ENCODE measurements at regions not wholly inside any gene's neighbourhood (a gene's known extent, or its start where the extent isn't known, plus 50 kb on each side); places are given as distances from the start of the nearest gene placed in this dataset.
"Not testable (repeated sequence)": the region's sequence is repeated elsewhere in the genome, so short reads cannot be mapped to it uniquely, and the experiment has no call there.

DNA sequence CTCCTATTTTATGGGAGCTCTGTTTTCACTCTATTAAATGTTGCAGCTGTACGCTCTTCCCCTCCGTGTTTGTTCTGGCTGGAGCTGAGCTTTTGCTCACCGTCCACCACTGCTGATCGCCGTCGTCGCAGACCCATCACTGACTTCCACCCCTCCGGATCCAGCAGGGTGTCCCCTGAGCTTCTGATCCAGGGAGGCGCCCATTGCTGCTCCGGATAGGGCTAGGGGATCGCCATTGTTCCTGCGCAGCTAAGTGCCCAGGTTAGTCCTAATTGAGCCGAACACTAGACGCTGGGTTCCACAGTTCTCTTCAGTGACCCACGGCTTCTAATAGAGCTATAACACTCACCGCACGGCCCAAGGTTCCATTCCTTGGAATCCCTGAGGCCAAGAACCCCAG is 96.2 kb upstream of the PRDM9 start:
- TF ChIP-seq EZH2phosphoT487 (IDR thresholded peaks at IDR 0.05; ENCODE audit: borderline replicate concordance, low read length) (no peak), CTCF (conservative IDR thresholded peaks at IDR 0.05; ENCODE audit: low read depth, low read length) (no peak), EZH2 (IDR thresholded peaks at IDR 0.05; ENCODE audit: low read length, unreplicated experiment) (no peak)
- Histone ChIP-seq H3K4me1 (ENCODE audit: insufficient read depth, low read length) (peaks cover 33% of the 10 kb centered on the region), H3K9me3 (ENCODE audit: low read length) (no peaks in the 10 kb centered on the region), H4K20me1 (ENCODE audit: low read length) (no peaks in the 10 kb centered on the region), H3K36me3 (ENCODE audit: low read depth, low read length) (no peaks in the 10 kb centered on the region), H3K9me2 (replicated peaks; ENCODE audit: low read length) (no peaks in the 10 kb centered on the region), H3K27ac (ENCODE audit: low read length) (peak overlapping the region; percentile 90), H3F3A (ENCODE audit: low read length, unreplicated experiment) (no peaks in the 10 kb centered on the region), H3K9ac (ENCODE audit: low read length) (peak overlapping the region; percentile 43), H3K79me2 (ENCODE audit: low read length) (no peaks in the 10 kb centered on the region), H3K27me3 (ENCODE audit: low read length) (no peaks in the 10 kb centered on the region), H3K4me3 (ENCODE audit: low read length) (peak overlapping the region; percentile 56), H2AFZ (ENCODE audit: low read length) (peak overlapping the region; percentile 77), H3K4me2 (ENCODE audit: low read length) (peak overlapping the region; percentile 87)
- no peak for DNase-seq
- ChIA-PET CTCF (interaction anchor here (0.6 kb wide), 1 partner anchor 402 kb away, joined by 3 read pairs; no protein-coding TSS in a partner anchor), POLR2A (ENCODE audit: unreplicated experiment) (interaction anchor here (0.6 kb wide), 1 partner anchor 59 kb away, joined by 3 read pairs; no protein-coding TSS in a partner anchor)
- peak; percentile 48 for ATAC-seq
- intact Hi-C loops (cut with micrococcal nuclease) = loop anchor here (1.0 to 5.0 kb wide), 3 partner anchors 44 to 81 kb away; no protein-coding TSS in a partner anchor
- TSS peak; percentile 81 for BruUV-seq (replicated peaks)

GRCh38 chr5:23410775-23411174 is 96.6 kb upstream of the PRDM9 start:
- DNase-seq = peak; percentile 66
- H2AFZ ChIP-seq (ENCODE audit: low read length) = peak overlapping the region; percentile 77
- peak; percentile 60 for ATAC-seq
- not testable (repeated sequence) for H3K9me2 ChIP-seq (replicated peaks; ENCODE audit: low read length); H3K36me3 ChIP-seq (ENCODE audit: low read depth, low read length); BruUV-seq (replicated peaks); H3F3A ChIP-seq (ENCODE audit: low read length, unreplicated experiment); H4K20me1 ChIP-seq (ENCODE audit: low read length); H3K27me3 ChIP-seq (ENCODE audit: low read length); H3K79me2 ChIP-seq (ENCODE audit: low read length); H3K9me3 ChIP-seq (ENCODE audit: low read length)
- intact Hi-C loops (cut with micrococcal nuclease) = loop anchor here (1.0 to 5.0 kb wide), 3 partner anchors 43 to 80 kb away; no protein-coding TSS in a partner anchor
- CTCF ChIA-PET = interaction anchor here (0.6 kb wide), 1 partner anchor 402 kb away, joined by 3 read pairs; no protein-coding TSS in a partner anchor
- H3K27ac ChIP-seq (ENCODE audit: low read length) = peak overlapping the region; percentile 90
- peak overlapping the region; percentile 56; the same call in 1 of the 2 replicates for H3K4me3 ChIP-seq (ENCODE audit: low read length)
- POLR2A ChIA-PET (ENCODE audit: unreplicated experiment) = interaction anchor here (0.6 kb wide), 1 partner anchor 58 kb away, joined by 3 read pairs; no protein-coding TSS in a partner anchor
- peak overlapping the region; percentile 87 for H3K4me2 ChIP-seq (ENCODE audit: low read length)
- peaks cover 33% of the 10 kb centered on the region for H3K4me1 ChIP-seq (ENCODE audit: insufficient read depth, low read length)
- H3K9ac ChIP-seq (ENCODE audit: low read length) = peak overlapping the region; percentile 43

DNA sequence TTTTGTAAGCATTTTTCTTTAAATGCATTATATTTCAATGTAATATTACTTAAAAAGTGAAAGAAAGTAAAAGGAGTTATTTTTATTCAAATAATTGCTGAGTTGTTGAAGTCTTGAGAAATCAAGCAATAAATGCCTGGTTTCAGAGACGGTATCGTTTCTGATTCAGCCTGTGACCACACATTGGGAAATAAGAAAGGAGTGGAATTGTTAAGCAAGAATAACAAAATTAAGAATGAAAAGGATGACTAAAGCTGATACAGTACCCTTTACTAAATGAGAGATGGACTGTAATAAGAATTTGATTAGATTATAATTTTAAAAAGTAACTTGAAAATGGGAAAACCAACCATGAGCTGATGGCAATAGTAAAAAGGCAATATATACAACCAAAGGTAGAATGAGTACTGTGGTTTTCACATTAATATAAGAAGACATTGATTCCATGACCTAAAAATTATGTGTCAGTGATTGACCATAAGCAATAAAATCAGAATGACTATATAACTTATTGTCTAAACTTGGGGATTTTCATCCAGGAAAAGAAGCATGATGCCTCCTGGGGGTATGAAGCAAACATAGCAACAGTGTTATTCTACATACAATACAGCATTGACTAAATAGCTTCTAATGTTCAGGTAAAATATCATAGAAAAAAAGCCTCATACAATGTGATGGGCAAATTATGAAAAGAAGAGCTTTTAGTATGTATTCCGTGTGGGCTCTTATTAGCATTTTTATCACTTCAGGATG is 101.9 kb upstream of the PRDM9 start:
- Histone ChIP-seq H4K20me1 (ENCODE audit: low read length) (no peaks in the 10 kb centered on the region), H2AFZ (ENCODE audit: low read length) (no peak overlapping the region), H3K9me2 (replicated peaks; ENCODE audit: low read length) (no peaks in the 10 kb centered on the region), H3K9me3 (ENCODE audit: low read length) (no peaks in the 10 kb centered on the region), H3K27ac (ENCODE audit: low read length) (no peak overlapping the region), H3K4me3 (ENCODE audit: low read length) (no peak overlapping the region), H3K36me3 (ENCODE audit: low read depth, low read length) (no peaks in the 10 kb centered on the region), H3K79me2 (ENCODE audit: low read length) (no peaks in the 10 kb centered on the region), H3K4me1 (ENCODE audit: insufficient read depth, low read length) (peaks cover 8% of the 10 kb centered on the region), H3K4me2 (ENCODE audit: low read length) (no peak overlapping the region), H3F3A (ENCODE audit: low read length, unreplicated experiment) (no peaks in the 10 kb centered on the region), H3K9ac (ENCODE audit: low read length) (no peak overlapping the region), H3K27me3 (ENCODE audit: low read length) (no peaks in the 10 kb centered on the region)
- ChIA-PET CTCF (interaction anchor here (0.6 to 1.4 kb wide), 5 partner anchors 13 to 980 kb away, joined by 3 to 7 read pairs (median 3); no protein-coding TSS in a partner anchor), POLR2A (ENCODE audit: unreplicated experiment) (no interaction called here)
- BruUV-seq (replicated peaks) = no TSS peak
- TF ChIP-seq CTCF (conservative IDR thresholded peaks at IDR 0.05; ENCODE audit: low read depth, low read length) (peak; percentile 63), EZH2phosphoT487 (IDR thresholded peaks at IDR 0.05; ENCODE audit: borderline replicate concordance, low read length) (no peak)
- intact Hi-C loops (cut with micrococcal nuclease) = loop anchor here (1.0 to 5.0 kb wide), 4 partner anchors 53 to 196 kb away; partner anchors contain the start of gene PRDM9
- ATAC-seq = no peak
- DNase-seq = peak; percentile 44

Measured in PC-3 (cell line).